ENCODE measurements at regions not wholly inside any gene's neighbourhood (a gene's known extent, or its start where the extent isn't known, plus 50 kb on each side); places are given as distances from the start of the nearest gene placed in this dataset.
"Not testable (repeated sequence)": the region's sequence is repeated elsewhere in the genome, so short reads cannot be mapped to it uniquely, and the experiment has no call there.

DNA sequence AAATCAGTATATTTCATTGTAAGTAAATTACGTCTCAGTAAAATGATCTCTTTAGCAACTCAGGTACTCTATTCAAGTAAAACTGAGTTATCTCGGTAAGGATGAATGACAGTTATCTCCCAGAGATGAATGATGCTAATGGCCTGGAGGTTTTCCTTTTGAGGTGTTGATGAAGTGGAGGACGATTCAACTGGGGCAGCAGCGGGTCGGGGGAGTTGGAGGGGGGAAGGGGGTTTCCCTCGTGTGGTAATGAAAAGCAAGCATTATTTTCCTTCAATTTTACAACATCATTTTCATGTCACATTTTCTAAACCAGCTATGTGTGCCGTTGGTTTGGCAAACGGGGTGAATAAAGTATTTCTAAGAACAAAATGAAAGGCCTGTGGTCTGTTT lies 92.4 kb upstream of the ATXN3L start:
- peaks cover 41% of the 10 kb centered on the region for H3K9me3 Mint-ChIP-seq

GRCh38 chrX:13411496-13412207 lies 91.8 kb upstream of the ATXN3L start:
- DNase-seq (ENCODE audit: low spot score in 2 of 2, unreplicated experiment in 2 of 2): no peak
- Mint-ChIP-seq H3K36me3 (peaks cover 6% of the 10 kb centered on the region), H3K27ac (no peak overlapping the region), H3K9me3 (peaks cover 46% of the 10 kb centered on the region), H3K4me3 (no peak overlapping the region), H3K4me1 (peaks cover 35% of the 10 kb centered on the region), H3K27me3 (ENCODE audit: low read depth) (no peaks in the 10 kb centered on the region)
- TF ChIP-seq CTCF (IDR thresholded peaks at IDR 0.05; ENCODE audit: unreplicated experiment): no peak

More for the DNA sequence above, 92.4 kb upstream of the ATXN3L start:
- H3K27ac Mint-ChIP-seq: no peak overlapping the region
- peaks cover under 1% of the 10 kb centered on the region for H3K36me3 Mint-ChIP-seq
- H3K4me3 Mint-ChIP-seq: no peak overlapping the region
- no peaks in the 10 kb centered on the region for H3K27me3 Mint-ChIP-seq (ENCODE audit: low read depth)
- peaks cover 35% of the 10 kb centered on the region for H3K4me1 Mint-ChIP-seq
- TF ChIP-seq CTCF (IDR thresholded peaks at IDR 0.05; ENCODE audit: unreplicated experiment): no peak
- DNase-seq (ENCODE audit: low spot score in 2 of 2, unreplicated experiment in 2 of 2): no peak

DNA sequence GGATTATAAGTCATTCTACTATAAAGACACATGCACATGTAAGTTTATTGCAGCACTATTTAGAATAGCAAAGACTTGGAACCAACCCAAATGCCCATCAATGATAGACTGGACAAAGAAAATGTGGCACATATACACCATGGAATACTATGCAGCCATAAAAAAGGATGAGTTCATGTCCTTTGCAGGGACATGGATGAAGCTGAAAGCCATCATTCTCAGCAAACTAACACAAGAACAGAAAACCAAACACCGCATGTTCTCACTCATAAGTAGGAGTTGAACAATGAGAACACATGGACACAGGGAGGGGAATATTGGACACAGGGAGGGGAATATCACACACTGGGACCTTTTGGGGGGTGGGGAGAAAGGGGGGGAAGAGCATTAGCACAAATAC lies 88.7 kb upstream of the ATXN3L start:
- Mint-ChIP-seq H3K9me3 (peaks cover 47% of the 10 kb centered on the region), H3K4me1 (peaks cover 17% of the 10 kb centered on the region), H3K36me3 (peaks cover 11% of the 10 kb centered on the region)
- DNase-seq (ENCODE audit: low spot score in 2 of 2, unreplicated experiment in 2 of 2); H3K27me3 Mint-ChIP-seq (ENCODE audit: low read depth); H3K27ac Mint-ChIP-seq; H3K4me3 Mint-ChIP-seq: not testable (repeated sequence)

DNA sequence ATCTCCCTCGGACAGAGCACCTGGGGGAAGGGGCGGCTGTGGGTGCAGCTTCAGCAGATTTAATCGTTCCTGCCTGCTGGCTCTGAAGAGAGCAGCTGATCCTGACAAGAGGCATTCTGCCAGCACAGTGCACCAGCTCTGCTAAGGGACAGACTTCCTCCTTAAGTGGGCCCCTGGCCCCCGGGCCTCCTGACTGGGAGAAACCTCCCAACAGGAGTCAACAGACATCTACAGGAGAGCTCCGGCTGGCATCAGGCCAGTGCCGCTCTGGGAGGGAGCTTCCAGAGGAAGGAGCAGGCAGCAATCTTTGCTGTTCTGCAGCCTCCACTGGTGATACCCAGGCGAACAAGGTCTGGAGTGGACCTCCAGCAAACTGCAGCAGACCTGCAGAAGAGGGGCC lies 84.9 kb upstream of the ATXN3L start:
- Mint-ChIP-seq H3K9me3 (peaks cover 43% of the 10 kb centered on the region), H3K36me3 (peaks cover 11% of the 10 kb centered on the region)
- H3K4me1 Mint-ChIP-seq; DNase-seq (ENCODE audit: low spot score in 2 of 2, unreplicated experiment in 2 of 2); H3K27me3 Mint-ChIP-seq (ENCODE audit: low read depth); H3K4me3 Mint-ChIP-seq; H3K27ac Mint-ChIP-seq: not testable (repeated sequence)

GRCh38 chrX:13404364-13404763 lies 84.5 kb upstream of the ATXN3L start:
- Mint-ChIP-seq H3K4me1 (peaks cover 5% of the 10 kb centered on the region), H3K9me3 (peaks cover 39% of the 10 kb centered on the region), H3K27me3 (ENCODE audit: low read depth) (no peaks in the 10 kb centered on the region), H3K36me3 (peaks cover 11% of the 10 kb centered on the region), H3K27ac (no peak overlapping the region), H3K4me3 (no peak overlapping the region)
- DNase-seq (ENCODE audit: low spot score in 2 of 2, unreplicated experiment in 2 of 2): no peak
- no peak for TF ChIP-seq CTCF (IDR thresholded peaks at IDR 0.05; ENCODE audit: unreplicated experiment)

DNA sequence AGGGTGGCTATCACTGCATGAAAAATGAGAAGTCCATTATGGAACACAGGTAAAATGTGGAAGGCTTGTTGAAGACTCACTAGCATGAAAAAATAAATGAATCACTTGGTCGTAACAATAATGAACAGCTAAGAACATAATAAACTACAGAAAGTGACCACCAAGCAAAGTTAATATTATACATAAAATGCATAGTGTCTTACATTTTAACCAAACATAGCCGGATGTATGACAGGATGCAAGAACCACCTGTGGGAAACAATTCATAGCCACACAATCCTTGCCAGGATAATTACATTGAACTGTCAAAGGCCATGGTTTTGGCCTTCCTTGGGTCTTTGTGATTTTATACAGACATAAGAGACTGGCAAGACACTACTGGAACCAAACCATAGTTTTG lies 81.9 kb upstream of the ATXN3L start:
- peaks cover 27% of the 10 kb centered on the region for H3K9me3 Mint-ChIP-seq
- H3K36me3 Mint-ChIP-seq: peaks cover 6% of the 10 kb centered on the region
- no peak for TF ChIP-seq CTCF (IDR thresholded peaks at IDR 0.05; ENCODE audit: unreplicated experiment)
- H3K4me3 Mint-ChIP-seq: no peak overlapping the region
- no peak overlapping the region for H3K27ac Mint-ChIP-seq
- H3K27me3 Mint-ChIP-seq (ENCODE audit: low read depth): no peaks in the 10 kb centered on the region
- peaks cover 23% of the 10 kb centered on the region for H3K4me1 Mint-ChIP-seq
- no peak for DNase-seq (ENCODE audit: low spot score in 2 of 2, unreplicated experiment in 2 of 2)

DNA sequence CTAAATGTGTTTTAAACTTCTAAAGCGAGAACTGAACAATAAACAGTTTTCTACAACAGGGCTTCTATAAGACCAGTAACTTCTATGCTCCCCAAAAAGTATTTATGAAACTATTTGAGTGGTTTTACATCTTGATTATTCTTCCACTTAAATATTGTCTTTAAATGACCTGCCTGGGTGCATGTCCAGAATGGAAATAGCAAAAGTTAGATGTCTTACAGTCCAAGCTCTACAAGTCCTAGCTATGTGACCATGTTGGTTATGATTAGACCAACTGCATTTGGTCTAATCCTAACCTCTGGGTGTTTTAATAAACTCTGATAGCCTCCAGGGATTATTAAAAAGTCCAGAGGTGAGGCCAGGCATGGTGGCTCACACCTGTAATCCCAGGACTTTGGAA lies 79.0 kb upstream of the ATXN3L start:
- peaks cover 30% of the 10 kb centered on the region for H3K4me1 Mint-ChIP-seq
- TF ChIP-seq CTCF (IDR thresholded peaks at IDR 0.05; ENCODE audit: unreplicated experiment): no peak
- H3K27me3 Mint-ChIP-seq (ENCODE audit: low read depth): no peaks in the 10 kb centered on the region
- H3K36me3 Mint-ChIP-seq: no peaks in the 10 kb centered on the region
- peaks cover 29% of the 10 kb centered on the region for H3K9me3 Mint-ChIP-seq
- DNase-seq (ENCODE audit: low spot score in 2 of 2, unreplicated experiment in 2 of 2): no peak
- H3K27ac Mint-ChIP-seq: peak overlapping the region; percentile 74
- H3K4me3 Mint-ChIP-seq: no peak overlapping the region
